ENCODE measurements at regions not wholly inside any gene's neighbourhood (a gene's known extent, or its start where the extent isn't known, plus 50 kb on each side); places are given as distances from the start of the nearest gene placed in this dataset.

- BruUV-seq (replicated peaks), result no TSS peak
- Mint-ChIP-seq H3K4me1 (ENCODE audit: low read depth, unreplicated experiment) (no peaks in the 10 kb centered on the region), H3K27me3 (ENCODE audit: insufficient read depth, unreplicated experiment) (no peaks in the 10 kb centered on the region), H3K4me3 (ENCODE audit: unreplicated experiment) (no peak overlapping the region), H3K36me3 (ENCODE audit: insufficient read depth, unreplicated experiment) (no peaks in the 10 kb centered on the region), H3K27ac (ENCODE audit: unreplicated experiment) (no peak overlapping the region), H3K9me3 (ENCODE audit: unreplicated experiment) (no peaks in the 10 kb centered on the region)
- H3K27me3 ChIP-seq (replicated peaks; ENCODE audit: control insufficient read depth, insufficient read depth, low read length), result no peaks in the 10 kb centered on the region
- intact Hi-C loops (cut with micrococcal nuclease; ENCODE audit: unreplicated experiment), result no loop called here
- DNase-seq, result no peak
- H3K9me3 ChIP-seq, result no peaks in the 10 kb centered on the region
- POLR2A ChIA-PET, result no interaction called here
- H3K4me1 ChIP-seq, result no peaks in the 10 kb centered on the region
- TF ChIP-seq CTCF (IDR thresholded peaks at IDR 0.05; ENCODE audit: insufficient read depth in 1 of 2, low read depth in 1 of 2, low read length in 1 of 2, severe bottlenecking in 1 of 2, unreplicated experiment in 1 of 2), result no peak
- no peak overlapping the region for H3K4me3 ChIP-seq (ENCODE audit: low read depth, low read length)
- CTCF ChIA-PET, result no interaction called here
- H3K36me3 ChIP-seq (ENCODE audit: control insufficient read depth, insufficient read depth, low read length), result no peaks in the 10 kb centered on the region
Observed at GRCh38 chr6:141744194-141744925, 388.4 kb upstream of the GJE1 start.

- no peak for DNase-seq
- intact Hi-C loops (cut with micrococcal nuclease; ENCODE audit: unreplicated experiment), result no loop called here
- no TSS peak for BruUV-seq (replicated peaks)
- no peak for TF ChIP-seq CTCF (IDR thresholded peaks at IDR 0.05; ENCODE audit: insufficient read depth in 1 of 2, low read depth in 1 of 2, low read length in 1 of 2, severe bottlenecking in 1 of 2, unreplicated experiment in 1 of 2)
- CTCF ChIA-PET, result no interaction called here
- H3K4me3 ChIP-seq (ENCODE audit: low read depth, low read length), result no peak overlapping the region
- H3K9me3 ChIP-seq, result no peaks in the 10 kb centered on the region
- POLR2A ChIA-PET, result no interaction called here
- no peaks in the 10 kb centered on the region for H3K36me3 ChIP-seq (ENCODE audit: control insufficient read depth, insufficient read depth, low read length)
- Mint-ChIP-seq H3K27ac (ENCODE audit: unreplicated experiment) (no peak overlapping the region), H3K9me3 (ENCODE audit: unreplicated experiment) (no peaks in the 10 kb centered on the region), H3K36me3 (ENCODE audit: insufficient read depth, unreplicated experiment) (no peaks in the 10 kb centered on the region), H3K27me3 (ENCODE audit: insufficient read depth, unreplicated experiment) (no peaks in the 10 kb centered on the region), H3K4me1 (ENCODE audit: low read depth, unreplicated experiment) (no peaks in the 10 kb centered on the region), H3K4me3 (ENCODE audit: unreplicated experiment) (no peak overlapping the region)
- H3K4me1 ChIP-seq, result no peaks in the 10 kb centered on the region
- H3K27me3 ChIP-seq (replicated peaks; ENCODE audit: control insufficient read depth, insufficient read depth, low read length), result no peaks in the 10 kb centered on the region
Observed at GRCh38 chr6:141736104-141736503, 396.6 kb upstream of the GJE1 start.

GRCh38 chr6:141735126-141735525, 397.6 kb upstream of the GJE1 start:
- H3K9me3 Mint-ChIP-seq (ENCODE audit: unreplicated experiment), result no peaks in the 10 kb centered on the region
- no peaks in the 10 kb centered on the region for H3K4me1 Mint-ChIP-seq (ENCODE audit: low read depth, unreplicated experiment)
- TF ChIP-seq CTCF (IDR thresholded peaks at IDR 0.05; ENCODE audit: insufficient read depth in 1 of 2, low read depth in 1 of 2, low read length in 1 of 2, severe bottlenecking in 1 of 2, unreplicated experiment in 1 of 2), result no peak
- Histone ChIP-seq H3K9me3 (no peaks in the 10 kb centered on the region), H3K4me3 (ENCODE audit: low read depth, low read length) (no peak overlapping the region), H3K4me1 (no peaks in the 10 kb centered on the region), H3K27me3 (replicated peaks; ENCODE audit: control insufficient read depth, insufficient read depth, low read length) (no peaks in the 10 kb centered on the region), H3K36me3 (ENCODE audit: control insufficient read depth, insufficient read depth, low read length) (no peaks in the 10 kb centered on the region)
- intact Hi-C loops (cut with micrococcal nuclease; ENCODE audit: unreplicated experiment), result no loop called here
- H3K4me3 Mint-ChIP-seq (ENCODE audit: unreplicated experiment), result no peak overlapping the region
- CTCF ChIA-PET, result no interaction called here
- POLR2A ChIA-PET, result no interaction called here
- H3K27ac Mint-ChIP-seq (ENCODE audit: unreplicated experiment), result no peak overlapping the region
- BruUV-seq (replicated peaks), result no TSS peak
- H3K36me3 Mint-ChIP-seq (ENCODE audit: insufficient read depth, unreplicated experiment), result no peaks in the 10 kb centered on the region
- DNase-seq, result no peak
- no peaks in the 10 kb centered on the region for H3K27me3 Mint-ChIP-seq (ENCODE audit: insufficient read depth, unreplicated experiment)
